NCI-H2196 treated with DMSO at 0.1 percent for 48 hours (cell line): ENCODE measurements at regions not wholly inside any gene's neighbourhood (a gene's known extent, or its start where the extent isn't known, plus 50 kb on each side); places are given as distances from the start of the nearest gene placed in this dataset.

ENCODE experiments used
- DNase-seq: peaks from one replicate; lab custom pipeline; 2025; ENCODE audit not compliant: unreplicated experiment; lab: John Stamatoyannopoulos, UW

- DNase-seq: no peak
Observed at GRCh38 chr3:165355316-165355715, 159.1 kb upstream of the SLITRK3 start.

- DNase-seq: no peak
Observed at GRCh38 chr3:165347526-165347925, 151.3 kb upstream of the SLITRK3 start.

- no peak for DNase-seq
Observed at GRCh38 chr3:165346503-165346902, 150.3 kb upstream of the SLITRK3 start.

GRCh38 chr3:165343185-165343584 is 147.0 kb upstream of the SLITRK3 start:
- DNase-seq: no peak

GRCh38 chr3:165339753-165340152 is 143.6 kb upstream of the SLITRK3 start:
- DNase-seq: no peak

- DNase-seq: no peak
Observed at GRCh38 chr3:165336786-165337185, 140.6 kb upstream of the SLITRK3 start.
